Stomach (tissue), 8 donors: ENCODE measurements at regions not wholly inside any gene's neighbourhood (a gene's known extent, or its start where the extent isn't known, plus 50 kb on each side); places are given as distances from the start of the nearest gene placed in this dataset.

Experiments used
- DNase-seq, 2 donors: peaks; one replicate each; pipeline versions ENCODE4 v3.0.0 to v3.0.0-alpha.2; 2013 to 2019
- H3K27ac ChIP-seq, 5 donors: fragments of 200-600 bp in 4 of 5; sonication (generic) in 4 of 5; one replicate each; pipeline ENCODE4 v1.5.1; 2013 to 2019; ENCODE audit warnings: mild to moderate bottlenecking in 1 of 5, moderate library complexity in 1 of 5
- H3K27me3 ChIP-seq, 3 donors: fragments of 200-600 bp; sonication (generic); one replicate each; pipeline ENCODE4 v1.5.1; 2017 to 2019; ENCODE audit warnings: mixed run types in 1 of 3
- H3K36me3 ChIP-seq, 4 donors: fragments of 200-600 bp; sonication (generic); 1 replicate in 3 of 4; 2 replicates in 1 of 4; pipeline ENCODE4 v1.5.1; 2016 to 2019
- H3K4me1 ChIP-seq, 4 donors: fragments of 200-600 bp; sonication (generic); one replicate each; pipeline ENCODE4 v1.5.1; 2016 to 2019
- H3K4me3 ChIP-seq, 4 donors: fragments of 200-600 bp; sonication (generic) in 3 of 4; one replicate each; pipeline ENCODE4 v1.5.1; 2016 to 2019; ENCODE audit warnings: mild to moderate bottlenecking in 1 of 4
- H3K9me3 ChIP-seq, 4 donors: fragments of 200-600 bp; sonication (generic); one replicate each; pipeline ENCODE4 v1.5.1; 2016 to 2019
- EP300 ChIP-seq: sonication (generic); formaldehyde crosslinking; IDR thresholded peaks from one replicate; pipeline ENCODE4 v1.6.1; 2017; ENCODE audit warnings: antibody characterized with exemption
- POLR2A ChIP-seq, 4 donors: fragments of 450-650 bp; IDR thresholded peaks; one replicate each; pipeline ENCODE4 v1.6.1; 2016; ENCODE audit warnings: antibody characterized with exemption in 4 of 4, control low read depth in 2 of 4, mild to moderate bottlenecking in 1 of 4, moderate library complexity in 1 of 4
- POLR2AphosphoS5 ChIP-seq, 3 donors: sonication (generic); formaldehyde crosslinking; IDR thresholded peaks; one replicate each; pipeline ENCODE4 v1.6.1; 2016; ENCODE audit warnings: antibody characterized with exemption in 3 of 3
- WGBS, 5 donors: extraction: QIAGEN DNeasy Blood & Tissue Kit in 3 of 5; methylation state at CpG; one replicate each; pipeline versions ENCODE4 v1.1.5 to v1.1.7; 2013 to 2018; 5-methylcytosine and 5-hydroxymethylcytosine counted together
- intact Hi-C: fragments of 100-400 bp; cut with DNase I; formaldehyde crosslinking; loops from one replicate; pipeline ENCODE4 v1.15.1; 2023; ENCODE audit warnings: low total_unique reads
- TF ChIP-seq, protein P1 (sequence below), 7 experiments: fragments of 450-650 bp in 4 of 7; fragments of 200-600 bp in 3 of 7; sonication (generic) in 3 of 7; IDR thresholded peaks; one replicate each; pipeline ENCODE4 v1.5.1; 2016 to 2019; ENCODE audit warnings: antibody characterized with exemption in 7 of 7, control low read depth in 2 of 7, mild to moderate bottlenecking in 1 of 7
- donor health status: healthy with polysubstance abuse.
- donor health status: Bipolar disorder and iron deficiency.
- donor health status: healthy.

- H3K4me1 ChIP-seq, result no peaks in the 10 kb centered on the region
- intact Hi-C loops, result no loop called here
- H3K4me3 ChIP-seq, result no peak overlapping the region
- no peak for DNase-seq
- no peaks in the 10 kb centered on the region for H3K36me3 ChIP-seq
- no peak for TF ChIP-seq POLR2AphosphoS5 (IDR thresholded peaks at IDR 0.05)
- TF ChIP-seq POLR2A (IDR thresholded peaks at IDR 0.05), result no peak
- TF ChIP-seq, protein P1, sequence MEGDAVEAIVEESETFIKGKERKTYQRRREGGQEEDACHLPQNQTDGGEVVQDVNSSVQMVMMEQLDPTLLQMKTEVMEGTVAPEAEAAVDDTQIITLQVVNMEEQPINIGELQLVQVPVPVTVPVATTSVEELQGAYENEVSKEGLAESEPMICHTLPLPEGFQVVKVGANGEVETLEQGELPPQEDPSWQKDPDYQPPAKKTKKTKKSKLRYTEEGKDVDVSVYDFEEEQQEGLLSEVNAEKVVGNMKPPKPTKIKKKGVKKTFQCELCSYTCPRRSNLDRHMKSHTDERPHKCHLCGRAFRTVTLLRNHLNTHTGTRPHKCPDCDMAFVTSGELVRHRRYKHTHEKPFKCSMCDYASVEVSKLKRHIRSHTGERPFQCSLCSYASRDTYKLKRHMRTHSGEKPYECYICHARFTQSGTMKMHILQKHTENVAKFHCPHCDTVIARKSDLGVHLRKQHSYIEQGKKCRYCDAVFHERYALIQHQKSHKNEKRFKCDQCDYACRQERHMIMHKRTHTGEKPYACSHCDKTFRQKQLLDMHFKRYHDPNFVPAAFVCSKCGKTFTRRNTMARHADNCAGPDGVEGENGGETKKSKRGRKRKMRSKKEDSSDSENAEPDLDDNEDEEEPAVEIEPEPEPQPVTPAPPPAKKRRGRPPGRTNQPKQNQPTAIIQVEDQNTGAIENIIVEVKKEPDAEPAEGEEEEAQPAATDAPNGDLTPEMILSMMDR (IDR thresholded peaks at IDR 0.05), result no peak
- no peaks in the 10 kb centered on the region for H3K27me3 ChIP-seq
- no peaks in the 10 kb centered on the region for H3K9me3 ChIP-seq
- no peak overlapping the region for H3K27ac ChIP-seq
Measured at GRCh38 chr5:77873239-77873638, 97.1 kb upstream of the TBCA start.

DNA sequence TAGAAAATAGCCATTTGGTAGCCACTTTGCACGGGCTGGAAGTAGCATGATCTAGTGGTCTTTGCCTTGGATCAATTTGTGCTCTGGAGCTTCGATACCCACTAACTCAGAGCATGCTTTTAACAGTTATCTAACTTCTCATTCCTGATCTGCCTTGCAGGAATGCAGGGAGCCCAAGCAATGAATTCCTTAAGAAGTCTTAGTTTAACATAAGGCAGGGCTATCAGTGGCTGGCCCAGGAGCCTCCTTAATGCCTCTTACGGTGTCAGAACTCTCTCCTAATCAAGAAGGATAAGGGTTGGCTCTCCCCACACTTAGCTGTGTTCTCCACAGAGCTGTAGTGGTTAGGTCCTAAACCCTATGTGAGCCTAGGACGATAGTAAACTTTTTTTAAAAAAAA lies 95.8 kb upstream of the TBCA start:
- Histone ChIP-seq H3K4me1 (no peaks in the 10 kb centered on the region), H3K9me3 (no peaks in the 10 kb centered on the region), H3K4me3 (no peak overlapping the region), H3K36me3 (no peaks in the 10 kb centered on the region), H3K27me3 (no peaks in the 10 kb centered on the region), H3K27ac (no peak overlapping the region)
- TF ChIP-seq POLR2A (IDR thresholded peaks at IDR 0.05), result no peak
- TF ChIP-seq EP300, result no peak
- TF ChIP-seq, protein P1 (IDR thresholded peaks at IDR 0.05), result no peak
- TF ChIP-seq POLR2AphosphoS5 (IDR thresholded peaks at IDR 0.05), result no peak
- 60 to 82% (median 65%) methylated on average over 4 of the region's 4 CpGs for WGBS, 5 donors
- intact Hi-C loops, result no loop called here
- DNase-seq, result no peak

DNA sequence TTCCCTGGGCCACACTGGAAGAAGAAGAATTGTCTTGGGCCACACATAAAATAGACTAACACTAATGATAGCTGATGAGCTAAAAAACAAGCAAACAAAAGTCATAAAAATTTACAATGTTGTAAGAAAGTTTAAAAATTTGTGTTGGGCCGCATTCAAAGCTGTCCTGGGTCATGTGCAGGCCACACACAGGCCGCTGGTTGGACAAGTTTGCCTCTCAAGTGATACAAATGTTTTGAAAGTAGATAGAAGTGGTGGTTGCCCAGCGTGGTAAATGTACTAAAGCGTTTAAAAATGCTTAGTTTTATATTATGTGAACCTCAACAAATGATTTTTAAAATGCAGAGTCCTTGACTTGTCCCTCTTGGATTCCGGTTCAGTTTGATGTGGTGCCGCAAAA lies 94.9 kb upstream of the TBCA start:
- Histone ChIP-seq H3K4me3 (no peak overlapping the region), H3K4me1 (no peaks in the 10 kb centered on the region), H3K9me3 (no peaks in the 10 kb centered on the region), H3K36me3 (no peaks in the 10 kb centered on the region), H3K27ac (no peak overlapping the region), H3K27me3 (no peaks in the 10 kb centered on the region)
- WGBS, 5 donors, result 90 to 94% (median 91%) methylated on average over 6 of the region's 6 CpGs
- intact Hi-C loops, result no loop called here
- no peak for TF ChIP-seq POLR2AphosphoS5 (IDR thresholded peaks at IDR 0.05)
- no peak for TF ChIP-seq EP300
- no peak for TF ChIP-seq POLR2A (IDR thresholded peaks at IDR 0.05)
- TF ChIP-seq, protein P1 (IDR thresholded peaks at IDR 0.05), result no peak
- no peak for DNase-seq

- Histone ChIP-seq H3K4me3 (no peak overlapping the region), H3K27me3 (peaks cover 0 to 11% (median 0%) of the 10 kb centered on the region in 3 donors), H3K36me3 (no peaks in the 10 kb centered on the region), H3K27ac (no peak overlapping the region), H3K9me3 (no peaks in the 10 kb centered on the region), H3K4me1 (no peaks in the 10 kb centered on the region)
- no peak for DNase-seq
- WGBS, 5 donors, result 72 to 80% (median 76%) methylated on average over 11 of the region's 11 CpGs
- intact Hi-C loops, result no loop called here
- TF ChIP-seq POLR2AphosphoS5 (IDR thresholded peaks at IDR 0.05) (no peak), EP300 (no peak), POLR2A (IDR thresholded peaks at IDR 0.05) (no peak)
- TF ChIP-seq, protein P1 (IDR thresholded peaks at IDR 0.05), result no peak
Measured at GRCh38 chr5:77869116-77869798, 93.1 kb upstream of the TBCA start.
